ENCODE measurements at regions not wholly inside any gene's neighbourhood (a gene's known extent, or its start where the extent isn't known, plus 50 kb on each side); places are given as distances from the start of the nearest gene placed in this dataset.

DNA sequence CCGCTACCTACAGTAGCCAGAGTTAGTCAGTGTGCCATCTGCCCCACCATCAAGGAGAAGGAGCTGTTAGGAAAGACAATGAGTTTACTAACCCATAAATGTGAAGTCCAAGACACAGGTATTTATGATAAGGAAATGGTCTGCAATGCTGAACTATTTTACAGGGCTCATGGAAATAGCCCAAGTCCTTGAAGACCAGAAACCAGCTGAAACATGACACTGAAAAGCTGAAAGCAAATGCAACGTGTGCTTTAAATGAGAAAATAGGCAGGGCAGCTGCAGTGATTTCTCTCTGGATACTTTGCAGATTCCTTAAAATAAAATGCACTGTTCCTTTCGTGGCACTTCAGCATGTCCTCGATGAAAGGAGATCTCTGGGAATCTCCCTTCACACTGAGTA is 256.4 kb upstream of the TCF4 start:
- Histone ChIP-seq H3K9me3 (no peaks in the 10 kb centered on the region), H3K4me3 (no peak overlapping the region), H3K36me3 (no peaks in the 10 kb centered on the region), H3K4me1 (ENCODE audit: insufficient read depth) (no peaks in the 10 kb centered on the region), H3K27ac (no peak overlapping the region), H3K27me3 (no peaks in the 10 kb centered on the region)
- no peak for TF ChIP-seq POLR2A (IDR thresholded peaks at IDR 0.05)
- TF ChIP-seq, protein P1, sequence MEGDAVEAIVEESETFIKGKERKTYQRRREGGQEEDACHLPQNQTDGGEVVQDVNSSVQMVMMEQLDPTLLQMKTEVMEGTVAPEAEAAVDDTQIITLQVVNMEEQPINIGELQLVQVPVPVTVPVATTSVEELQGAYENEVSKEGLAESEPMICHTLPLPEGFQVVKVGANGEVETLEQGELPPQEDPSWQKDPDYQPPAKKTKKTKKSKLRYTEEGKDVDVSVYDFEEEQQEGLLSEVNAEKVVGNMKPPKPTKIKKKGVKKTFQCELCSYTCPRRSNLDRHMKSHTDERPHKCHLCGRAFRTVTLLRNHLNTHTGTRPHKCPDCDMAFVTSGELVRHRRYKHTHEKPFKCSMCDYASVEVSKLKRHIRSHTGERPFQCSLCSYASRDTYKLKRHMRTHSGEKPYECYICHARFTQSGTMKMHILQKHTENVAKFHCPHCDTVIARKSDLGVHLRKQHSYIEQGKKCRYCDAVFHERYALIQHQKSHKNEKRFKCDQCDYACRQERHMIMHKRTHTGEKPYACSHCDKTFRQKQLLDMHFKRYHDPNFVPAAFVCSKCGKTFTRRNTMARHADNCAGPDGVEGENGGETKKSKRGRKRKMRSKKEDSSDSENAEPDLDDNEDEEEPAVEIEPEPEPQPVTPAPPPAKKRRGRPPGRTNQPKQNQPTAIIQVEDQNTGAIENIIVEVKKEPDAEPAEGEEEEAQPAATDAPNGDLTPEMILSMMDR (IDR thresholded peaks at IDR 0.05), result no peak
- no peak for TF ChIP-seq EP300 (IDR thresholded peaks at IDR 0.05)
- no peak for DNase-seq
- intact Hi-C loops (cut with DNase I), result no loop called here
- 37 to 38% (median 37%) methylated on average over 4 of the region's 4 CpGs for WGBS, 3 donors

DNA sequence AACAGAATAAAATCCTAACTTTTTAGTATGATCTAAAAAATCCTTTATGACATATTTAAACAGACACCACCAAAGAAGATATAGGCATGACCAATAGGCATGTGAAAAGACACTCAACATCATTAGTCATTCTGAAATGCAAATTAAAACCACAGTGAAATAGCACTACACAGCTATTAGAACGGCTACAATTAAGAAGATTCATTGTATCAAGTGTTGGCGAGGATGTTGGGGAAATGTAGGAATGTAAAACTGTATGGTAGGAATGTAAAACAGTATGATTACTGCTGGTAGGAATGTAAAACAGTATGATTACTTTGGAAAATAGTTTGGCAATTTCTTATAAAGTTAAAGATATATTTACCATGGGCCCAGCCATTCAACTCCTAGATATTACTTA is 253.3 kb upstream of the TCF4 start:
- WGBS, 3 donors, result 87 to 89% (median 87%) methylated on average over 2 of the region's 2 CpGs
- H3K9me3 ChIP-seq, result no peaks in the 10 kb centered on the region
- TF ChIP-seq, protein P1 (IDR thresholded peaks at IDR 0.05), result no peak
- TF ChIP-seq POLR2A (IDR thresholded peaks at IDR 0.05) (no peak), EP300 (IDR thresholded peaks at IDR 0.05) (no peak)
- H3K27ac ChIP-seq, result no peak overlapping the region
- H3K4me3 ChIP-seq, result no peak overlapping the region
- H3K36me3 ChIP-seq, result no peaks in the 10 kb centered on the region
- no peaks in the 10 kb centered on the region for H3K27me3 ChIP-seq
- H3K4me1 ChIP-seq (ENCODE audit: insufficient read depth), result peaks cover 6% of the 10 kb centered on the region
- no peak for DNase-seq
- intact Hi-C loops (cut with DNase I), result no loop called here

DNA sequence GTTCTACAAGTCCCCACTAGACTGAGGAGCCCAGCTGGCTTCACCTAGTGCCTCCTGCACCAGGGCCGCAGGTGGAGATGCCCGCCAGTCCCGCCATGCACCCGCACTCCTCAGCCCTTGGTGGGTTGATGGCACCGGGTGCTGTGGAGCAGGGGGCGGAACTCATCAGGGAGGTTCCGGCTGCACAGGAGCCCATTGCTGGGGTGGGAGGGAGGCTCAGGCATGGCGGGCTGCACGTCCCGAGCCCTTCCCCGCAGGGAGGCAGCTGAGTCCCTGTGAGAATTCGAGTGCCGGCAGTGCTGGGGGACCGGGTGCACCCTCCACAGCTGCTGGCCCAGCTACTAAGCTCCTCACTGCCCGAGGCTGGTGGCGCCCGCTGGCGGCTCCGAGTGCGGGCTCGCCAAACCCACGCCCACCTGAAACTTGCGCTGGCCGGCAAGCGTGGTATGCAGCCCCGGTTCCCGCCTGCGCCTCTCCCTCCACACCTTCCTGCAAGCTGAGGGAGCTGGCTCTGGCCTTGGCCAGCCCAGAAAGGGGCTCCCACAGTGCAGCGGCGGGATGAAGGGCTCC is 252.7 kb upstream of the TCF4 start:
- Histone ChIP-seq H3K27ac (no peak overlapping the region), H3K36me3 (no peaks in the 10 kb centered on the region), H3K9me3 (no peaks in the 10 kb centered on the region), H3K4me1 (ENCODE audit: insufficient read depth) (peaks cover 6% of the 10 kb centered on the region), H3K4me3 (no peak overlapping the region), H3K27me3 (no peaks in the 10 kb centered on the region)
- intact Hi-C loops (cut with DNase I), result no loop called here
- WGBS, 3 donors, result 88 to 97% (median 91%) methylated on average over 28 to 30 of the region's 30 CpGs
- TF ChIP-seq, protein P1 (IDR thresholded peaks at IDR 0.05), result no peak
- TF ChIP-seq POLR2A (IDR thresholded peaks at IDR 0.05), result no peak
- TF ChIP-seq EP300 (IDR thresholded peaks at IDR 0.05), result no peak
- no peak for DNase-seq

DNA sequence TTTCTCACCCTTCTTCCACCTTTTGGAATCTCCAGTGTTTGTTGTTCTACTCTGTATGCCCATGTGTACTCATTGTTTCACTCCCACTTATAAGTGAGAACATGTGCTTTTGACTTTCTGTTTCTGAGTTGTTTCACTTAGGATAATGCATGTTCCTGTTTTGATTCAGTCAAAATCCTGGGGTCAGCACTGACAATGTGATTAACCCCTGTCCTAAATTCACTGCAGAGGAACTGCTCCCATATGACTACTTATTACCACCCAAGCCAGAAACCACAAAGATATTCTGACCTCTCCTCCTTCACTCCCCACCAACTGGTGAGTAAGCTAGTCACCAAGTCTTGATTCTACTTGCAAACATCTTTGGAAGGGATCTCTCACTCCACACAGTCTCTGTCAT is 251.4 kb upstream of the TCF4 start:
- Histone ChIP-seq H3K4me3 (no peak overlapping the region), H3K9me3 (no peaks in the 10 kb centered on the region), H3K27me3 (no peaks in the 10 kb centered on the region), H3K27ac (no peak overlapping the region), H3K36me3 (no peaks in the 10 kb centered on the region), H3K4me1 (ENCODE audit: insufficient read depth) (peaks cover 6% of the 10 kb centered on the region)
- TF ChIP-seq EP300 (IDR thresholded peaks at IDR 0.05) (no peak), POLR2A (IDR thresholded peaks at IDR 0.05) (no peak)
- TF ChIP-seq, protein P1 (IDR thresholded peaks at IDR 0.05), result no peak
- no peak for DNase-seq
- intact Hi-C loops (cut with DNase I), result no loop called here

All from ovary (tissue), 7 donors.